Sigmoid colon (tissue), 6 donors: ENCODE measurements at regions not wholly inside any gene's neighbourhood (a gene's known extent, or its start where the extent isn't known, plus 50 kb on each side); places are given as distances from the start of the nearest gene placed in this dataset.

Experiments
- DNase-seq: peaks from one replicate; pipeline ENCODE4 v3.0.0-alpha.2; 2019
- H3K27ac ChIP-seq, 4 donors: fragments of 200-600 bp; sonication (generic); one replicate each; pipeline ENCODE4 v1.5.1; 2016 to 2019; ENCODE audit warnings: mild to moderate bottlenecking in 1 of 4
- H3K27me3 ChIP-seq, 3 donors: fragments of 200-600 bp; sonication (generic); one replicate each; pipeline ENCODE4 v1.5.1; 2019; ENCODE audit warnings: mild to moderate bottlenecking in 1 of 3
- H3K36me3 ChIP-seq, 4 donors: fragments of 200-600 bp; sonication (generic); one replicate each; pipeline ENCODE4 v1.5.1; 2016 to 2019
- H3K4me1 ChIP-seq, 4 donors: fragments of 200-600 bp; sonication (generic); one replicate each; pipeline ENCODE4 v1.5.1; 2017 to 2019
- H3K4me3 ChIP-seq, 4 donors: fragments of 200-600 bp; sonication (generic); one replicate each; pipeline ENCODE4 v1.5.1; 2017 to 2019; ENCODE audit warnings: mild to moderate bottlenecking in 2 of 4, moderate library complexity in 1 of 4
- H3K9me3 ChIP-seq, 4 donors: fragments of 200-600 bp in 3 of 4; sonication (generic) in 3 of 4; one replicate each; pipeline versions ENCODE4 v1.5.1 to v1.6.1; 2013 to 2019
- CTCF ChIP-seq, 4 experiments: fragments of 450-650 bp in 3 of 4; fragments of 200-600 bp in 1 of 4; IDR thresholded peaks; one replicate each; pipeline ENCODE4 v1.5.1; 2016 to 2019; ENCODE audit warnings: antibody characterized with exemption in 4 of 4, mild to moderate bottlenecking in 3 of 4, moderate library complexity in 2 of 4
- EP300 ChIP-seq, 4 donors: sonication (generic); formaldehyde crosslinking; IDR thresholded peaks; one replicate each; pipeline ENCODE4 v1.6.1; 2017; ENCODE audit warnings: antibody characterized with exemption in 4 of 4
- POLR2A ChIP-seq, 2 donors: fragments of 450-650 bp; IDR thresholded peaks; one replicate each; pipeline ENCODE4 v1.6.1; 2016; ENCODE audit warnings: antibody characterized with exemption in 2 of 2, mild to moderate bottlenecking in 2 of 2, moderate library complexity in 2 of 2
- POLR2AphosphoS5 ChIP-seq, 4 donors: sonication (generic); formaldehyde crosslinking; IDR thresholded peaks; one replicate each; pipeline ENCODE4 v1.6.1; 2017; ENCODE audit warnings: antibody characterized with exemption in 4 of 4
- WGBS, 2 donors: extraction: QIAGEN DNeasy Blood & Tissue Kit; methylation state at CpG; one replicate each; pipeline ENCODE4 v1.1.7; 2013; 5-methylcytosine and 5-hydroxymethylcytosine counted together
- intact Hi-C: fragments of 100-400 bp; cut with DNase I; formaldehyde crosslinking; loops from one replicate; pipeline ENCODE4 v1.15.1; 2023
- donor health status: healthy with polysubstance abuse.
- donor health status: healthy.

GRCh38 chr5:145591578-145591977, 243.6 kb downstream of the PRELID2 start:
- intact Hi-C loops: no loop called here

DNA sequence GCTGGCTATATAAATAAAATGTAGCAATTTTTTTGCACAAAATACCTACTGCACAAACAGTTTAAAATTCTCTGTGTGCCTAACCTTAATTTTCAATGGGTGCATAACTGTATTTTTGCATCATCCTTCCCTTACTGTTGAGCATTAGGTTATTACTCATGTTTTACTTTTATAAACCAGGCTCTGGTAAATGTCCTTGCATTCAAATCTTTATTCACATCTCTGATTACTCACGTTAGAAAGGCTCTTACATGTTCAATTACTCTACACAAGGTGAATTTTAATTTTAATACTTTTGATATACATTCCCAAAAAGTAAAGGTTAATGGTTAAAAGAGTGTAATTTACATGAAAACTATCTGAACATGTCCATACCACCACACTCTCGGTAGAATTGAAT, 246.1 kb downstream of the PRELID2 start:
- no peak for DNase-seq
- intact Hi-C loops: no loop called here
- H3K9me3 ChIP-seq: no peaks in the 10 kb centered on the region
- H3K4me1 ChIP-seq: no peaks in the 10 kb centered on the region
- TF ChIP-seq EP300 (IDR thresholded peaks at IDR 0.05) (no peak), POLR2A (IDR thresholded peaks at IDR 0.05) (no peak), CTCF (IDR thresholded peaks at IDR 0.05) (no peak), POLR2AphosphoS5 (IDR thresholded peaks at IDR 0.05) (no peak)
- no peak overlapping the region for H3K27ac ChIP-seq
- WGBS, 2 donors: 73 to 87% methylated on average over 2 of the region's 2 CpGs
- no peaks in the 10 kb centered on the region for H3K36me3 ChIP-seq
- no peaks in the 10 kb centered on the region for H3K27me3 ChIP-seq
- H3K4me3 ChIP-seq: no peak overlapping the region

More at GRCh38 chr5:145591578-145591977, 243.6 kb downstream of the PRELID2 start:
- TF ChIP-seq EP300 (IDR thresholded peaks at IDR 0.05) (no peak), POLR2AphosphoS5 (IDR thresholded peaks at IDR 0.05) (no peak), CTCF (IDR thresholded peaks at IDR 0.05) (no peak), POLR2A (IDR thresholded peaks at IDR 0.05) (no peak)
- no peaks in the 10 kb centered on the region for H3K27me3 ChIP-seq
- no peak for DNase-seq
- H3K4me1 ChIP-seq: no peaks in the 10 kb centered on the region
- WGBS, 2 donors: 96 to 98% methylated on average over 1 of the region's 1 CpG
- H3K4me3 ChIP-seq: no peak overlapping the region
- H3K36me3 ChIP-seq: no peaks in the 10 kb centered on the region
- H3K9me3 ChIP-seq: no peaks in the 10 kb centered on the region
- no peak overlapping the region for H3K27ac ChIP-seq

- H3K4me3 ChIP-seq: no peak overlapping the region
- 52 to 66% methylated on average over 2 of the region's 2 CpGs for WGBS, 2 donors
- DNase-seq: no peak
- H3K27ac ChIP-seq: no peak overlapping the region
- H3K27me3 ChIP-seq: no peaks in the 10 kb centered on the region
- intact Hi-C loops: no loop called here
- no peaks in the 10 kb centered on the region for H3K36me3 ChIP-seq
- H3K9me3 ChIP-seq: no peaks in the 10 kb centered on the region
- no peaks in the 10 kb centered on the region for H3K4me1 ChIP-seq
- no peak for TF ChIP-seq CTCF (IDR thresholded peaks at IDR 0.05)
- TF ChIP-seq EP300 (IDR thresholded peaks at IDR 0.05): no peak
- TF ChIP-seq POLR2A (IDR thresholded peaks at IDR 0.05): no peak
- no peak for TF ChIP-seq POLR2AphosphoS5 (IDR thresholded peaks at IDR 0.05)
Observed at GRCh38 chr5:145588558-145588957, 246.6 kb downstream of the PRELID2 start.

DNA sequence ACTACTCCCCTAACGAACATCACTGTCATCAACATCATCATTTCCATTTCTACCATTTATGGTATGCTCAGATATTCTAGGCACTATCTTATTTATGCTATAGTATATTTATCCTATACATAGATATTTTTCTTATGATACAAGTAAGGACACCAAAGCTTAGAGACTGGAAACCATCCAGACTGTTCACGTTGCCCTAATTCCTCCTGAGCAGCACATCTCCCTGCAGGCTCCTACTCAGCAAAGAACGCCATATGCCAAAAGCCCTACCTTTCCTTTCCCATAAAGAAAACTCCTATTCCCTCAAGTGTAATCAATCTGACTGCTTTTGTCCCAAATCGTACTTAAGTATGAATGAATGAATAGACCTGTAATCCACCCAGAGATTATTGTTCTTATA, 247.0 kb downstream of the PRELID2 start:
- Histone ChIP-seq H3K27ac (no peak overlapping the region), H3K27me3 (no peaks in the 10 kb centered on the region), H3K4me3 (no peak overlapping the region), H3K4me1 (no peaks in the 10 kb centered on the region), H3K9me3 (no peaks in the 10 kb centered on the region), H3K36me3 (no peaks in the 10 kb centered on the region)
- intact Hi-C loops: no loop called here
- 87 to 89% methylated on average over 4 of the region's 4 CpGs for WGBS, 2 donors
- TF ChIP-seq POLR2AphosphoS5 (IDR thresholded peaks at IDR 0.05) (no peak), EP300 (IDR thresholded peaks at IDR 0.05) (no peak), POLR2A (IDR thresholded peaks at IDR 0.05) (no peak), CTCF (IDR thresholded peaks at IDR 0.05) (no peak)
- DNase-seq: no peak

DNA sequence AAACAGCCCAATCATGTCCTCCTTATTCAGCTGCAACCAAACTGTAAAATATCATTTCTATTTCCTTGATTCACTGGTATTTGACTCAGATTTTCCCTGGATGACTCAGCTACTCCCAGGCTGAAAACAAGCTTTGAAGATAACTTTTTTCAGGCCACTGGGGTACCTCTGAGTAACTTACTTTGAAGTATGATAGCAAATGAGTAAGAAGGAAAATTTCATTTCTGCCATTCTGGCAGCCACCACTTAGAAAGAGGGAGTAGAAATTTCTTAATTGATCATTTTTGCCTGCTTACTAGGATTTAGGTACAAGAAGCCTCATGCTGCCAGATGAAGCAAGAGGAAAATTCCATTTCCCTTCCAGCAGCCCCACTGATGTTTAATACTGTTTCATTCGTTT, 247.4 kb downstream of the PRELID2 start:
- Histone ChIP-seq H3K27ac (no peak overlapping the region), H3K4me1 (no peaks in the 10 kb centered on the region), H3K4me3 (no peak overlapping the region), H3K9me3 (no peaks in the 10 kb centered on the region), H3K36me3 (no peaks in the 10 kb centered on the region), H3K27me3 (no peaks in the 10 kb centered on the region)
- TF ChIP-seq POLR2AphosphoS5 (IDR thresholded peaks at IDR 0.05): peak in 1 of 4 donors; percentile 20
- TF ChIP-seq POLR2A (IDR thresholded peaks at IDR 0.05): no peak
- intact Hi-C loops: no loop called here
- DNase-seq: no peak
- WGBS, 2 donors: 74 to 79% methylated on average over 1 of the region's 1 CpG
